GM19023 (cell line): ENCODE measurements at regions not wholly inside any gene's neighbourhood (a gene's known extent, or its start where the extent isn't known, plus 50 kb on each side); places are given as distances from the start of the nearest gene placed in this dataset.

Source experiments
- ATAC-seq: cut with Tn5 transposase; IDR thresholded peaks from one replicate; pipeline ENCODE4 v1.9.1; 2021; ENCODE audit warnings: mild to moderate bottlenecking, moderate library complexity; ENCODE audit not compliant: unreplicated experiment

DNA sequence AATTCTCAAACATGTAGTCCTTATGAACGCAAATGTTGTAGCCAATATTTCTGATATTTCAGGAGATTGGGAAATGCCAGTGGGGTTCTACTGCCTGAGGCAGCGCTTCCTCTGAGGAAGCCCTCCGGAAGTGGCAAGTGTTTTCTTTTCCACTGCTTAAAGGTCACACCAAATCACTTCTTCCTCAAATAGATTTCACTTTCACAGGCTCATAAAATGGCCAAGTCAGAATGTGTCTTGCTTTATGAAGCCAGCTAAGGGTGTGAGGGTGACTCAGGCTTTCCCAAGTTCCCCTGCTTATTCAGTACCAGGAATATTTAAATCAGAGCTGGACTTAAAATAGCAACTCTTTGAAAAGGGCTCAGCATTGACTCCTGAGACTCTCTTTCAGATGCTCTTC is 514.2 kb upstream of the DIPK2B start:
- ATAC-seq = no peak

DNA sequence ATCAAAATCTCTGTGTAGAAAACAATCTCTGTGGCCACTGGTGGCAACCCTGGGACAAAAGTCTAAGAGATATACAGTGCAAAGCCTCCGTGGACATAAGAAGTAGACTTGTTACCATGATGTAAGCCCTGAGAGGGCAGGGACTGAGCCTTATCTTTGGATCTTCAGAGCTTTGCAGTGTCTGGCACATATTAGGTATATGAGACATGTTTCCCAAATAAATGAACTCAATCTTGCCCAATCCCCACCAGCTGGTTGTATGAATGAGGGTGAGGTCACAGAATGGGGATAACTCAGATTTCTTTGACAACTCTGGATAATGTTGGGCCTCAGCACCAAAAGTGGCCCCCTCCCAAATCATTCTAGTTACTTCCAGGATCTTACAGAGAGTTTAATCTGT is 511.4 kb upstream of the DIPK2B start:
- ATAC-seq = no peak

- ATAC-seq = no peak
These were observed 510.6 kb upstream of the DIPK2B start for GRCh38 chrX:45711231-45711630.

DNA sequence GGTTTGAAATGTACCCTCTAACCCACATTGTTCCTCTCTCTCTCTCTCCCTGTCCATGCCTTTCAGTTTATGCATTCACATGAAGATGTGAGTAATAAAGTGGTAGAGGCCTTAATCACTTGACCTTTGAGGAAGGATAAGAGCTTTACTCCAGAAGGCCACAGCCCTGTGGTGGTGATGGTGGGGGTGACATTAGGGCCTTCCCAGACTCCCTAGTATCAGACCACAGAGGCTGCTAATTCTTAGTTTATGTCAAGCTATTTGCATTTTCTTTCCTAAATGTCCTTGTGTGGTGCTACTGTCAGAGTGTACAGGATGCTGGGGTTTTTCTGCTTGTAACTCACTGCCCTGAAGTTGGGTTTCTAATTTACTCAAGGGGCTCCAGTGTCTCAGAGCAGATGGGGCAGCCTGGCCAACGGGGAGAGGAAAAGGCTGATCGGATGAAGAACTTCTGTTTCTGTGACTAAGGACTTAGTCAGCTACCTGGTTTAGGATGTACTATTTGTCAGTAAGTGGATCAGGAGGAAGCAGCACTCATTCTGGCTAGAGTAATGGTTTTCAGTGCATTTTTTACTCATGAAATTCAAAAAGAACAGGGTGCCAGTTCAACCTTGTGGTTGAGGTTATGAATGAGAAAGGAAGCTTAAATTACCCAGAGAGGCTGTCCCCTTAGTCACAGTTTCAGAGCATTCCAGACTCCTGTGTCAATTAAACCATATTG is 509.6 kb upstream of the DIPK2B start:
- peak; percentile 81 for ATAC-seq

GRCh38 chrX:45709381-45709780 is 508.7 kb upstream of the DIPK2B start:
- no peak for ATAC-seq

GRCh38 chrX:45699158-45699557 is 498.5 kb upstream of the DIPK2B start:
- no peak for ATAC-seq

GRCh38 chrX:45697591-45697990 is 496.9 kb upstream of the DIPK2B start:
- ATAC-seq = no peak

DNA sequence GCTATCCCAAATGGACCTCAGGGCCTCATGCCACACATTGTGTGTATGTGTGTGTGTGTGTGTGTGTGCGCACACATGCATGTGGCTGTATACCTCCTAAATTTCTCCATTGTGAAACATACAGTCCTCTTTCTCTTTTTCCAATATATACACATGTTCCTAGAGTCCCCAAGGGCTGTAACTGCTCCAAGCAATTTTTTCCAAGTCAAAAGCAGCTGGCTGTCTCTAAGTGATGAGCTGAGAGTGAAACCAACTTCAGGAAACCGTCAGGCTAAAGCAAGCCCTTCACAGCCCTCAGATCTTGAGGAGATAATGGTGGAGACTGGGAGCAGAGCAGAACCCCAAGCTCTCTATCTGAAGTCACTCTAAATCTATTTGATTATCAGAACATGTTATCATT is 496.1 kb upstream of the DIPK2B start:
- no peak for ATAC-seq

DNA sequence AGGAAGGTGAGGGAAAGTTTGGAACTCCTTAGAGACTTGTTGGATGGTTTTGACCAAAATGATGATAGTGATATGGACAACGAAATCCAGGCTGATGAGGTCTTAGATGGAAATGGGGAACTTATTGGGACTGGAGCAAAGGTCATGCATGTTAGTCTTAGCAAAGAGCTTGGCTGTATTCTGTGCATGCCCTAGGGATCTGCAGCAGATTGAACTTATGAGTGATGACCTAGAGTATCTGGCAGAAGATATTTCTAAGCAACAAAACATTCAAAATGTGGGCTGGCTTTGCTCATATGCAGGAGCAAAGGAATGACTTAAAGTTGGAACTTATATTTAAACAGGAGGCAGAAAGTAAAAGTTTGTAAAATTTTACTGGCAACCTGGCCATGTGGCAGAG is 489.3 kb upstream of the DIPK2B start:
- no peak for ATAC-seq

DNA sequence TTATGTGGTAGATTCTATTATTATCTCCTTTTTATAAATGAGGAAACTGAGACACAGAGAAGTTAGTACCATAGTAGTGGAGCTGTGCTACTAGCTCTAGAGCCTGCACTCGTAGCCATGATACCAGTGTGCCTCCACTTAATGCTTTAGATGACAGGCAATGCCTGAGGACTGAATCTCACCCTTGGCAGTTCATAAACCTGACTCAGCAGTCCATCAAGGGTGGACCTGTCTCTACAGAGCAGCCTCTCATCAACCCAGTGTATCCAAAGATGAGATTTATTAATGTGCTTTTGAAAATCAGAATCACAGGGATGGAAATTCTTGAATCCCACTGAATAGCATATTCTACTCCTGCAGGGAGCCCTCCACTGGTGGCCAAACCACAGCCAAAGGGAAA is 483.2 kb upstream of the DIPK2B start:
- no peak for ATAC-seq

DNA sequence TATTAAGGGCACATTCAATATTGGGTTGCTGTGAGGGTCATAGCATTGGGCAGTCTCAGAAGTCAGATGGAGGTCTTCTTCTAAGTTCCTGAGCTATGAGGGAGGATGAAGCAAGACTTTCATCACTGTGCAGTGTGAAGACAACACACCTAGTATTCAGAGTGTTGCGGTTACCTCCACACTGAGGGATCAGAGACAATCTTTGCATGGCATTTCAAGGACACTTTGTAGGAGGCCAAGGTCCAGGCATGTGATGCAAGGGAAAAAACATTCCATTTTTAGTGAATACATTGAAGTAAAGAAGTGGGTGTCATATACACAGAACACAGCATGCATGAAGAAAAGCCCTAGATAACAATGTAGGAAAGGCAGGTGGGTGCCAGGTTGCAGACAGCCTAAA is 481.2 kb upstream of the DIPK2B start:
- ATAC-seq = no peak

- no peak for ATAC-seq
These were observed 469.2 kb upstream of the DIPK2B start for GRCh38 chrX:45669715-45670340.

GRCh38 chrX:45668686-45669443 is 468.2 kb upstream of the DIPK2B start:
- ATAC-seq = no peak

GRCh38 chrX:45667666-45668065 is 467.0 kb upstream of the DIPK2B start:
- no peak for ATAC-seq

DNA sequence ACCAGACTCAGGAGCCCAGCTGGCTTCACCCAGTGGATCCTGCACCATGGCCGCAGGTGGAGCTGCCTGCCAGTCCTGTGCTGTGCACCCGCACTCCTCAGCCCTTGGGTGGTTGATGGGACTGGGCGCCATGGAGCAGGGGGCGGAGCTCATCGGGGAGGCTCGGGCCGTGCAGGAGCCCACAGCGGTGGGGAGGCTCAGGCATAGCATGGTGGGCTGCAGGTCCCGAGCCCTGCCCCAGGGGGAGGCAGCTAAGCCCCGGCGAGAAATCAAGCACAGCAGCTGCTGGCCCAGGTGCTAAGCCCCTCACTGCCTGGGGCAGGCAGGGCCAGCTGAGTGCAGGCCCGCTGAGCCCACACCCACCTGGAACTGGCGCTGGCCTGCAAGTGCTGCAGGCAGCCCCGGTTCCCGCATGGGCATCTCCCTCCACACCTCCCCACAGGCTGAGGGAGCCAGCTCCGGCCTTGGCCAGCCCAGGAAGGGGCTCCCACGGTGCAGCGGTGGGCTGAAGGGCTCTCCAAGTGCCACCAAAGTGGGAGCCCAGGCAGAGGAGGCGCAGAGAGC is 464.1 kb upstream of the DIPK2B start:
- no peak for ATAC-seq

- ATAC-seq = no peak
These were observed 459.8 kb upstream of the DIPK2B start for GRCh38 chrX:45660477-45660876.

GRCh38 chrX:45633419-45633818 is 432.7 kb upstream of the DIPK2B start:
- ATAC-seq = no peak

DNA sequence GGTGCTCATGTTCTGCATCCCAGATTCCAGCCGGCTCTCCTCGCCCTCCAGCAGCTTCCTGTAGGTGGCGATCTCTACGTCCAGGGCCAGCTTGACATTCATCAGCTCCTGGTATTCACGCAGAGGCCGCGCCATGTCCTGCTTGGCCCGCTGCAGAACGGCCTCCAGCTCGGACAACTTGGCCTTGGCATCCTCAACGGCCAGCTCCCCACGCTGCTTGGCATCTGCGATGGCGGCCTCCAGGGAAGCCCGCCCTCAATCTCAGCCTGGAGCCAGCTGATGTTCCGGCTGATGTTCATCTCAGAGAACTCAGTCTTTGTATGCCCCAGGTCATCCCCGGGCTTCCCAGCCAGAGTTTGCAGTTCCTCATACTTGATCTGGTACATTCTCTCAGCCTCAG is 431.8 kb upstream of the DIPK2B start:
- no peak for ATAC-seq

DNA sequence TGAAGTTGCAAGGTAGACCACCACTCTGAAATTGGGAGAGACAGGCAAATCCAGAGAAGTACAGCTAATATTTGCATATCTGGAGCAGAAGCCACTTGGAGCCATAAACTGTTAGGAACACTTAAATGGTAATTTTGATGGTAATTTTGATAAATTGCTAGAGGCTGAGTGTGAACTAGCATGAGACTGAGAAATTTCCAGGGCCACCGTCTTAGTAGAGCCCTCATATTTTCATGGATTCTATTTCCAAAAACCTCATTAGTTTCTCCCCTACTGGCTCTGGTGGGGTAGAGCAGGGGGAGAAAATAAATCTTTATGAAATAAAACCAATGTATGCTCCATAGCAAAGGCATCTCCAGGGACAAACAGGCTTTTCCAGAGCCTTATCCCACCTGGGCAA is 429.4 kb upstream of the DIPK2B start:
- no peak for ATAC-seq

- no peak for ATAC-seq
These were observed 427.4 kb upstream of the DIPK2B start for GRCh38 chrX:45628041-45628440.

DNA sequence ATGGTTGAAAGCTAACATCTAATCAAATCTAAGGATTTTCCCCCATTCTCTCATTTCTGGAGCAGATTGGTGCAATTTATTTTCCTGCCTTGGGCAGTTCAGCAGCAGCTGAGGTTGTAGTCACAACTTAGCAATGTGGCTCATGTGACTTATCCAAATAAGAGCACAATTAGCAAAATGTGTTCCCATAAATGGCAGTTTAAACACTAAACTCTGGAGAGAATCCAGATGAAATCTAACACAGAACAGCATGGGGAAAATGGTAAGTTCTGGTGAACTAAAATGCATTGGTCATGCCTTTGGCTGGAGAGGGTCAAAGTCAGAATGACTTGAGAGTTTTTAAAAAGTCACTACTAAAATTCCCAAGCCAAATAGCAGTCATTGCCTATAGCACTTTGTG is 422.6 kb upstream of the DIPK2B start:
- ATAC-seq = no peak

DNA sequence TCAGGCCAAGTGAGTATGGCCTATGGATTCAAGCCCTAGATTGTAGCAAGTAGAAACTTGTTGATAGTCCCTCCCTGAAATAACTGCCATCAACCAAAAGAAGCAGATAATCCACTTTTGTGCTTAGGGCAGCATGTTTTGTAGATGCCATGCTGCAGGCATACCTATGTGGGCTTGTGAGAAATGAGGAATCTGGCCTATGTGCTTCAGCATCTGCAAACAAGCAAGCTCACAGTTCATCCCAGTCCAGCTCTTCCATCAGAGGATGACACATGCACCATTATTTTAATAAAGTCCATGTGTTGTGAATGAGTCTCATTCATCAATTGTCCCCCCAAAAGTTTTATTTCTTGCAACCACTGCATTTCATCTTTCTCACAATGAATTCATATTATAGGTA is 421.9 kb upstream of the DIPK2B start:
- ATAC-seq = no peak
